NOMO-1 treated with dmso at 0.1 percent for 144 hours (cell line): ENCODE measurements at regions not wholly inside any gene's neighbourhood (a gene's known extent, or its start where the extent isn't known, plus 50 kb on each side); places are given as distances from the start of the nearest gene placed in this dataset.

Experiments used
- DNase-seq: peaks from one replicate; lab custom pipeline; 2025; ENCODE audit not compliant: unreplicated experiment; lab: John Stamatoyannopoulos, UW

DNA sequence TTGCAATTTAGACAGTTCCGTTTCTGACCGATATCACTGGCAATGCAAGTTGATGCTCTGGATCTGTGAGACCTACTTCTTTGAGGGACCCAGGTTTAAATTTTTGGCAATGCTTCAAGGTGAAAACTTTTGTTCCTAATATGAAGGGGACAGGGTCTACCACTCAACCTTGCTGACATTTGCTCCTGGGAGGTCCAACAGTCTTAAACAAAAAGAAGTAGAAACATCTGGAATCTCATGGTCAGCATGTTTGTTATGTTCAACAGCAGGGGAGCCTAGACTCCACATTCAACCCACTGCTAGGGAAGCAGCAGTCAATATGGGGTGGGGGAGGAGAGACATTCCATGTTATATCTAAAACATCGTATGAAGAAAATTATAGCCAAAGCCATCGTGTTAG lies 196.4 kb downstream of the SIM1 start:
- no peak for DNase-seq

- DNase-seq, result no peak
These were observed 197.0 kb downstream of the SIM1 start for GRCh38 chr6:100267721-100268123.

GRCh38 chr6:100266494-100267401 lies 198.0 kb downstream of the SIM1 start:
- no peak for DNase-seq

GRCh38 chr6:100262086-100262485 lies 202.6 kb downstream of the SIM1 start:
- DNase-seq, result no peak

GRCh38 chr6:100261486-100261885 lies 203.2 kb downstream of the SIM1 start:
- DNase-seq, result peak; percentile 63

DNA sequence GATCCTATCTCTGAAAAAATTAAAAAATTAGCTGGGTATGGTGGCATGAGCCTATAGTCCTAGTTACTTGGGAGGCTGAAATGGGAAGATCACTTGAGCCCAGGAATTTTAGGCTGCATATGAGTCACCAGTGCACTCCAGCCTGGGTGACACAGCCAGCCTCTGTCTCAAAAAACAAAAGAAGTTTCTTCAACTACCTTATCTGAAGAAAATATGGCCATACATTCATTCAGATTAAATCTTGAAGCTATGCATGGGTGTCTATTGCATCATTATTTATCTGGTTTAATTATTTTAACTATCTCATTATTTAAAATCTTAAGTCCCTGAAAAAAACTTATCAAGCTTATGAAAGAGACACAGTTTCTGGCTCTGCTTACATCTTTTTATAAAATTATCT lies 204.1 kb downstream of the SIM1 start:
- DNase-seq, result no peak

DNA sequence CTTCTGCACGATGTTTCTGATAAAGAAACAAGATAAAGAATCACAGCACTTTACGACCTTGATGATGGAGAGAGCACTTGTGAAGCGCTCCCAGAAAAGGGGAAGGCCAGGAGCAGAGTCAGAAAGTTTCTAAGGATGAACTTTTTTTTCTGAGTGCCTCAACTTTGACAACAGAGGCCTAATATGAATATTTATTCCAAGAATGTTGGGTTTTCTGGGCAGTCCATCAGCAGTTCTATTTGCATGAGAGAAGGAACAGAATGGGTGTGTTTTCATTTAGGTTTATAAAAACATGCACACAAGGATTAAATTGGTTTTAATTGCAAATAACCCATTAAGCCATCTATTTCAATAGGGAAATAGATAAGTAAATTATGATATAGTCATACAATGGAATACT lies 204.9 kb downstream of the SIM1 start:
- no peak for DNase-seq

GRCh38 chr6:100258752-100259151 lies 206.0 kb downstream of the SIM1 start:
- DNase-seq, result no peak

DNA sequence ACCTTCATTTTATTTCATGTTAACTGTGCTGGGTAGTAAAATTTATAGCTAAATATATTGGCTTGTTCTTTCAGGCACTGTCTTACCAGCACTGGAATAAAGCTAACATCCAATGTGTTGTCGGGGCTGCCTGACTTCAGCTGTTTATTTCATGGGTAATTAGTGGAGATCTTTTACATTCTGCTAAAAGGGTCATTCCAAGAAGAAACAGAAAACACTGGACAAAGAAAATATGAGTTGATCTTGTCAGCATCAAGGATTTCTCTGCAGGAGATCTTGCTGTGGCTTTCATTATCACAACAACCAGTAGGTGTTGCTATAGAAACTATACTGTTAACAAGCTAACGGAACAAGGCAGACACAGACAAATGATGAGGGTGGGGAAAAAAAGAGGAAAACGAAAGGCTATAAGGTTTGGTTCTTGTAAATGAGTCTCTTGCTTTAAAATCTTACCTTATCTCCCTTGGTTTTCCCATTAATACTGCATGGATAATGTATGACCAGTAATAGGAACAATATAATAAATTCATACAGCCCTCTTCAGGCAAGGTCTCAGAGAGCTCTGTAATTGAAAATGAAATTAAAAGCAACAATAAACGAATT lies 206.8 kb downstream of the SIM1 start:
- no peak for DNase-seq

- DNase-seq, result no peak
These were observed 209.0 kb downstream of the SIM1 start for GRCh38 chr6:100255701-100256100.

DNA sequence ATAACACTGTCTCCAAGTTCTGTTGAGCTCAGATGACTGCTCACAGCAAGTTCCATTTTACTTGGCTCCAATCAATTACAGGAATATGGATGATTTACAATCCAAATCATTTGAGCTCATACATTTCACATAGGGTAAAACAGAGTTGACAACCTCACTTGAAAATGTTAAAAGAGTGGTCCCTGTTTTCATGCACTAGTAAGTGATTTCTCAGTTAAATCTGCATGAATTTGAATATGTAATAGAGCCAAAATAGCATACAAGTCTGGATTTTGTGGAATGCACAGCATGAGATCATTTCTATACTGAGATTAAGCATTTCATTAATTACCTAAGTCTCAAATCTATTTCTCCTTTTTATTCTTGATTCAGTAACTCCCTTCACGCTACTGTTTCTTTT lies 217.6 kb downstream of the SIM1 start:
- DNase-seq, result no peak

DNA sequence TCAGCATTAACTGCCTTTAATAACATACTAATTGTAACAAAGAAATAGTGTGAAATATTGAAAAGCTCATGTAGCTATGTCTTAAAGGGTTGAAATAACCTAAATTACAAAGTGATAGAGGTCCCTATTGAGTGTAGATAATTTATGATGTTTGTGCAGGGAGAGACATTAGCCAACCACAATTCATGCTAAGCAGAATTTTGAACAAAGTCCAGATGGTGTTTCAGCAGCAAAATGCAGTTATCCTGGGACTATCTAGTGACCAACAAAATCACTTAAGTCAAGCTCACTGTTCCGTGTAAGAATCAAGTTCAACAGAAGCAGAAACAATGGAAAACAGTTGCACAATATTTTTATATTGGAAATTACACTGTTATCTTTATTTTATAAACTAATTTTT lies 218.5 kb downstream of the SIM1 start:
- no peak for DNase-seq

- no peak for DNase-seq
These were observed 223.9 kb downstream of the SIM1 start for GRCh38 chr6:100240798-100241197.

GRCh38 chr6:100237821-100238220 lies 226.9 kb downstream of the SIM1 start:
- DNase-seq, result no peak

GRCh38 chr6:100236389-100236788 lies 228.3 kb downstream of the SIM1 start:
- no peak for DNase-seq

GRCh38 chr6:100235631-100236030 lies 229.1 kb downstream of the SIM1 start:
- no peak for DNase-seq

DNA sequence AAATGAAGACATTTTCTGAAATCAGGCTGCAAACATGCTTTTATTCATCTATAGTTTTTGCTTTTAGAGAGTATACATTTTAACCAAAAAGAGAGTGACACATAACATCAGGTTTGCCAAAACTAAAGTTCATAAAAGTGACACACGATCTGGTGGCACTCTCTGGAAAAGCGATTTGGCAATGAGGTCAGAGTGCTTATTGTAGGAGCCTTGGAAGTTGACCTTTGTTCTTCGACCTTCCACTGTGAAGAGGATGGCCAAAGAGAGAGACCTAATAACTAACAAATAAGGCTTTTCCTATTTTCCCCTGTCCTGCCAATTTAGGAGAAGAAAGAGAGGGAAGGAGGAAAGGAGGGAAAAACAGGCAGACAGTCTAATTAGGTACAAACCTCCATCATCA lies 230.1 kb downstream of the SIM1 start:
- no peak for DNase-seq

GRCh38 chr6:100232781-100233573 lies 231.7 kb downstream of the SIM1 start:
- no peak for DNase-seq

- no peak for DNase-seq
These were observed 233.8 kb downstream of the SIM1 start for GRCh38 chr6:100230953-100231316.

- DNase-seq, result no peak
These were observed 234.4 kb downstream of the SIM1 start for GRCh38 chr6:100230115-100230952.

GRCh38 chr6:100229512-100229911 lies 235.2 kb downstream of the SIM1 start:
- no peak for DNase-seq
